HCT116 (cell line): ENCODE measurements at regions not wholly inside any gene's neighbourhood (a gene's known extent, or its start where the extent isn't known, plus 50 kb on each side); places are given as distances from the start of the nearest gene placed in this dataset.

Experiments
- ATAC-seq: fragments of 200-7000 bp; cut with Tn5 transposase; 2 replicates; pipeline ENCODE4 v1.9.1; 2020; ENCODE audit warnings: mild to moderate bottlenecking, moderate library complexity
- BruUV-seq: library from RNA; stranded (reverse); fragments of 400-500 nt; replicated peaks from 2 replicates; lab custom pipeline; 2021; lab: Mats Ljungman, UMichigan
- CTCF ChIA-PET: fragments of 300-600 bp; sonication (Branson Sonifier 250); formaldehyde crosslinking; loops from one replicate; lab custom pipeline; 2021; ENCODE audit warnings: antibody characterized with exemption; lab: Charles Lee
- POLR2A ChIA-PET: fragments of 300-600, 350-600 bp; sonication (Branson Sonifier 250); formaldehyde crosslinking; loops from one replicate; lab custom pipeline; 2021; ENCODE audit warnings: antibody characterized with exemption; lab: Charles Lee
- RAD21 ChIA-PET, 2 experiments: fragments of 300-600 bp; sonication (Branson Sonifier 250); formaldehyde crosslinking; loops; one replicate each; lab custom pipeline; 2023; ENCODE audit warnings: low total read pairs in 2 of 2; ENCODE audit not compliant: uncharacterized antibody in 2 of 2, unreplicated experiment in 2 of 2, low non-redundant PET in 1 of 2; lab: Charles Lee
- DNase-seq: peaks from one replicate; pipeline ENCODE4 v3.0.0-alpha.2; 2010; ENCODE audit warnings: low read depth, low spot score
- H2AFZ ChIP-seq: fragments of 200-600 bp; shearing (Covaris generic), sonication (generic); 2 replicates; pipeline ENCODE4 v1.6.1; 2017; ENCODE audit warnings: low read depth, mixed run types, mixed read lengths, antibody characterized with exemption, low read length; ENCODE audit not compliant: poor library complexity, severe bottlenecking
- H3K27ac ChIP-seq: 2 replicates; pipeline ENCODE4 v1.5.1; 2012; ENCODE audit warnings: low read depth, low read length
- H3K27me3 ChIP-seq: fragments of 200-600 bp; sonication (generic); 2 replicates; pipeline ENCODE4 v1.6.1; 2016; ENCODE audit warnings: mixed run types, low read length, mixed read lengths; ENCODE audit not compliant: insufficient read depth
- H3K36me3 ChIP-seq, 2 experiments: fragments of 200-500 bp in 1 of 2; fragments of 200-600 bp in 1 of 2; sonication (Bioruptor generic) in 1 of 2; sonication (generic) in 1 of 2; 2 replicates each; pipeline versions ENCODE4 v1.5.1 to v1.6.1; 2014 to 2016; ENCODE audit warnings: low read length in 2 of 2, inconsistent platforms in 1 of 2, mixed read lengths in 1 of 2, mixed run types in 1 of 2; ENCODE audit not compliant: insufficient read depth in 2 of 2, control insufficient read depth in 1 of 2
- H3K4me1 ChIP-seq, 2 experiments: fragments of 200-600 bp in 1 of 2; sonication (generic) in 1 of 2; 2 replicates each; pipeline versions ENCODE4 v1.5.1 to v1.6.1; 2012 to 2017; ENCODE audit warnings: low read length in 2 of 2, inconsistent platforms in 1 of 2, mild to moderate bottlenecking in 1 of 2, mixed read lengths in 1 of 2, mixed run types in 1 of 2, moderate library complexity in 1 of 2; ENCODE audit not compliant: insufficient read depth in 2 of 2, control insufficient read depth in 1 of 2
- H3K4me2 ChIP-seq: fragments of 200-600 bp; sonication (generic); 2 replicates; pipeline ENCODE4 v1.6.1; 2017; ENCODE audit warnings: mixed run types, low read length, mixed read lengths
- H3K4me3 ChIP-seq, 2 experiments: fragments of 200-600 bp in 1 of 2; sonication (generic) in 1 of 2; replicated peaks in 1 of 2; 2 replicates each; pipeline ENCODE4 v1.5.1; 2011 to 2016; ENCODE audit warnings: low read length in 2 of 2, control low read depth in 1 of 2, low read depth in 1 of 2, mild to moderate bottlenecking in 1 of 2, mixed read lengths in 1 of 2, mixed run types in 1 of 2
- H3K79me2 ChIP-seq: fragments of 200-600 bp; sonication (generic); 2 replicates; pipeline ENCODE4 v1.6.1; 2017; ENCODE audit warnings: mild to moderate bottlenecking, mixed run types, low read length, moderate library complexity, mixed read lengths; ENCODE audit not compliant: insufficient read depth
- H3K9ac ChIP-seq: fragments of 200-600 bp; sonication (generic); 2 replicates; pipeline ENCODE4 v1.6.1; 2016; ENCODE audit warnings: low read length, mixed read lengths
- H3K9me2 ChIP-seq: fragments of 200-600 bp; sonication (generic), shearing (Covaris generic); 2 replicates; pipeline ENCODE4 v1.6.1; 2017; ENCODE audit warnings: mixed run types, mild to moderate bottlenecking, moderate library complexity; ENCODE audit not compliant: insufficient read depth
- H3K9me3 ChIP-seq, 2 experiments: fragments of 200-500 bp in 1 of 2; fragments of 200-600 bp in 1 of 2; sonication (Bioruptor generic) in 1 of 2; sonication (generic) in 1 of 2; 2 replicates each; pipeline ENCODE4 v1.6.1; 2014 to 2017; ENCODE audit warnings: low read length in 2 of 2, mixed read lengths in 2 of 2, inconsistent platforms in 1 of 2, low read depth in 1 of 2, mild to moderate bottlenecking in 1 of 2, mixed run types in 1 of 2, moderate library complexity in 1 of 2; ENCODE audit not compliant: control insufficient read depth in 1 of 2, insufficient read depth in 1 of 2
- H4K20me1 ChIP-seq: fragments of 200-600 bp; sonication (generic), shearing (Covaris generic); 2 replicates; pipeline ENCODE4 v1.6.1; 2017; ENCODE audit warnings: mixed run types, mild to moderate bottlenecking, moderate library complexity; ENCODE audit not compliant: insufficient read depth
- CTCF ChIP-seq, 3 experiments: fragments of 200-600 bp in 1 of 3; sonication (generic) in 1 of 3; IDR thresholded peaks in 2 of 3; conservative IDR thresholded peaks in 1 of 3; 2 replicates each; pipeline ENCODE4 v1.5.1; 2012 to 2017; ENCODE audit warnings: low read depth in 2 of 3, low read length in 2 of 3, antibody characterized with exemption in 1 of 3, borderline replicate concordance in 1 of 3, control low read depth in 1 of 3, mild to moderate bottlenecking in 1 of 3, mixed read lengths in 1 of 3, mixed run types in 1 of 3, moderate library complexity in 1 of 3; ENCODE audit not compliant: insufficient read depth in 1 of 3
- EGR1 ChIP-seq: IDR thresholded peaks from 2 replicates; pipeline ENCODE4 v1.6.1; 2012; ENCODE audit warnings: low read depth
- EZH2phosphoT487 ChIP-seq: fragments of 200-600 bp; IDR thresholded peaks from 2 replicates; pipeline ENCODE4 v1.6.1; 2018; ENCODE audit warnings: antibody characterized with exemption, borderline replicate concordance
- FOSL1 ChIP-seq: IDR thresholded peaks from 2 replicates; pipeline ENCODE4 v1.6.1; 2012; ENCODE audit warnings: low read depth
- MAX ChIP-seq: IDR thresholded peaks from 2 replicates; pipeline ENCODE4 v1.6.1; 2012
- POLR2AphosphoS5 ChIP-seq: IDR thresholded peaks from 2 replicates; pipeline ENCODE4 v1.6.1; 2011; ENCODE audit warnings: mild to moderate bottlenecking, low read depth, low read length, moderate library complexity
- RAD21 ChIP-seq: IDR thresholded peaks from 2 replicates; pipeline ENCODE4 v1.6.1; 2012; ENCODE audit warnings: low read depth, mild to moderate bottlenecking
- SIN3A ChIP-seq: IDR thresholded peaks from 2 replicates; pipeline ENCODE4 v1.6.1; 2012; ENCODE audit warnings: low read depth
- SP1 ChIP-seq: IDR thresholded peaks from 2 replicates; pipeline ENCODE4 v1.6.1; 2012; ENCODE audit warnings: low read depth
- SRF ChIP-seq: IDR thresholded peaks from 2 replicates; pipeline ENCODE4 v1.6.1; 2012; ENCODE audit warnings: low read depth
- YY1 ChIP-seq: IDR thresholded peaks from 2 replicates; pipeline ENCODE4 v1.6.1; 2011; ENCODE audit warnings: low read length, low read depth, moderate library complexity, mild to moderate bottlenecking; ENCODE audit not compliant: insufficient replicate concordance; ENCODE audit errors: extremely low read depth
- ZBTB33 ChIP-seq: IDR thresholded peaks from 2 replicates; pipeline ENCODE4 v1.6.1; 2011; ENCODE audit warnings: mild to moderate bottlenecking, low read length, moderate library complexity; ENCODE audit not compliant: insufficient replicate concordance; ENCODE audit errors: extremely low read depth
- ZNF274 ChIP-seq: fragments of 200-500 bp; sonication (Bioruptor generic); IDR thresholded peaks from 2 replicates; pipeline ENCODE4 v1.6.1; 2014; ENCODE audit warnings: mild to moderate bottlenecking, low read depth, low read length, inconsistent platforms
- intact Hi-C: fragments of 100-400 bp; cut with micrococcal nuclease; formaldehyde crosslinking; loops from 2 replicates; pipeline ENCODE4 v1.10.0; 2022
- TF ChIP-seq, protein P1 (sequence below): IDR thresholded peaks from 2 replicates; pipeline ENCODE4 v1.6.1; 2012

GRCh38 chr15:31476866-31477265 is 150.2 kb downstream of the KLF13 start (continued):
- no peak for TF ChIP-seq ZBTB33
- no peak for TF ChIP-seq FOSL1
- TF ChIP-seq, all 23 proteins: peak for 0

DNA sequence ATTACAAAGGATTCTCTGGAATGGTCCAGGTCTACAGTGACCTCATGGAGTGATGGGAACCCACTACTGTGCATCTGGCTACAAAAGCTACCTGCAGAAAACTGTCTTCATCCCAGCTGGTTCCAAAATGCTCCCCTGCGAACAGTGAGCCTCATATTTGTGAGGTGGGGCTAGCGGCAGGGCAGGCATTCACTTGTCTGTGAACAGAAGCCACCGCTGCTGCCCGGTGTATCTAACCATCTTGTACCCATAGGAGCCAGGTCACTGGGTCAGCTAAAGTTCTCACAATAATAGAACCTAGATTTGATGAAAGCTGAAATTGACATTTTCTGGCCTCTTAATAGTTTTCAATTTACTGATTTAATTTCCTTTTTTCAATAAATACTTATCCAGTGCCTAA is 150.7 kb downstream of the KLF13 start:
- H3K9me3 ChIP-seq: no peaks in the 10 kb centered on the region
- CTCF ChIA-PET: interaction anchor here (0.9 kb wide), 1 partner anchor 12 kb away, joined by 3 read pairs; no protein-coding TSS in a partner anchor
- H2AFZ ChIP-seq: no peak overlapping the region
- no peak for ATAC-seq
- H3K79me2 ChIP-seq: no peaks in the 10 kb centered on the region
- H3K27ac ChIP-seq: no peak overlapping the region
- no peak overlapping the region for H3K4me3 ChIP-seq
- H3K36me3 ChIP-seq: no peaks in the 10 kb centered on the region
- H3K9me2 ChIP-seq: no peaks in the 10 kb centered on the region
- RAD21 ChIA-PET: no interaction called here
- POLR2A ChIA-PET: no interaction called here
- BruUV-seq: no TSS peak
- intact Hi-C loops: no loop called here
- no peak overlapping the region for H3K9ac ChIP-seq
- H3K27me3 ChIP-seq: no peaks in the 10 kb centered on the region; the same call in 1 of the 2 replicates
- H3K4me2 ChIP-seq: no peak overlapping the region
- no peak for DNase-seq
- H4K20me1 ChIP-seq: no peaks in the 10 kb centered on the region
- no peaks in the 10 kb centered on the region for H3K4me1 ChIP-seq
- TF ChIP-seq CTCF (IDR thresholded peaks at IDR 0.05 in 2 of 3, conservative IDR thresholded peaks at IDR 0.05 in 1 of 3; ENCODE audit: borderline replicate concordance in 1 of 3, insufficient read depth in 1 of 3, low read depth in 2 of 3, low read length in 2 of 3) (no peak), SP1 (no peak), EZH2phosphoT487 (no peak), MAX (no peak), YY1 (no peak), SRF (no peak), ZNF274 (no peak), RAD21 (no peak), POLR2AphosphoS5 (no peak), SIN3A (no peak), ZBTB33 (no peak), FOSL1 (no peak), EGR1 (no peak)
- TF ChIP-seq, protein P1, sequence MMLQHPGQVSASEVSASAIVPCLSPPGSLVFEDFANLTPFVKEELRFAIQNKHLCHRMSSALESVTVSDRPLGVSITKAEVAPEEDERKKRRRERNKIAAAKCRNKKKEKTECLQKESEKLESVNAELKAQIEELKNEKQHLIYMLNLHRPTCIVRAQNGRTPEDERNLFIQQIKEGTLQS: no peak
